Large intestine (tissue), 3 donors: ENCODE measurements at regions not wholly inside any gene's neighbourhood (a gene's known extent, or its start where the extent isn't known, plus 50 kb on each side); places are given as distances from the start of the nearest gene placed in this dataset.

Source experiments
- DNase-seq, 2 donors: peaks; one replicate each; pipeline versions ENCODE4 v3.0.0 to v3.0.0-alpha.2; 2013
- H3K27ac ChIP-seq: one replicate; pipeline ENCODE4 v1.5.1; 2013; ENCODE audit warnings: low read length
- H3K27me3 ChIP-seq: 2 replicates; pipeline ENCODE4 v1.6.1; 2013; ENCODE audit warnings: low read length; ENCODE audit not compliant: control insufficient read depth, insufficient read depth
- H3K36me3 ChIP-seq: 2 replicates; pipeline ENCODE4 v1.6.1; 2013; ENCODE audit warnings: low read length; ENCODE audit not compliant: control insufficient read depth, insufficient read depth
- H3K4me1 ChIP-seq: one replicate; pipeline ENCODE4 v1.6.1; 2013; ENCODE audit warnings: low read length; ENCODE audit not compliant: control insufficient read depth, insufficient read depth
- H3K4me3 ChIP-seq: one replicate; pipeline ENCODE4 v1.5.1; 2013; ENCODE audit warnings: low read length
- H3K9me3 ChIP-seq: one replicate; pipeline ENCODE4 v1.6.1; 2013; ENCODE audit warnings: mild to moderate bottlenecking, low read depth, low read length, moderate library complexity; ENCODE audit not compliant: control insufficient read depth
- WGBS: methylation state at CpG from one replicate; pipeline ENCODE4 v1.1.5; 2013; ENCODE audit warnings: low lambda C conversion rate; ENCODE audit not compliant: insufficient coverage; 5-methylcytosine and 5-hydroxymethylcytosine counted together

DNA sequence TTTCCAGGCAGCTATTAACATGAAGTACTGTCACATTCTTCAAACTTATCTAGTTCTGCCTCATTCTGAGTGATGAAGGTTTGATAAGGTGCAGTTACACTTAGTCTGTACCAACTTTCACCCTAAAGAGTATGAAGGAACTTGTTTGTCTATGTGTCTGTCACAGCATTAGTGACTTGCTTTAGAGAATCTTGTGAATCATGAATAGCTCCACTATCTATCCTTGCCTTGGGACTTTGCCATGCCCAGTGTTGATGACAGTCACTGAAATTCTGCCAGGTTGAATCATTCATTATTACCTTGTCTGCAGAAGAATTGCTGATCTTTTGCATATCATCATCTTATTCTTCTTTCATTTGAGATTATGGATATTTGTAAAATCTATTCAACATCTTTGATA lies 50.9 kb upstream of the A1CF start:
- DNase-seq = no peak
- no peaks in the 10 kb centered on the region for H3K4me1 ChIP-seq
- H3K4me3 ChIP-seq = no peak overlapping the region
- H3K9me3 ChIP-seq = no peaks in the 10 kb centered on the region
- no peaks in the 10 kb centered on the region for H3K36me3 ChIP-seq
- no peaks in the 10 kb centered on the region for H3K27me3 ChIP-seq
- no peak overlapping the region for H3K27ac ChIP-seq

DNA sequence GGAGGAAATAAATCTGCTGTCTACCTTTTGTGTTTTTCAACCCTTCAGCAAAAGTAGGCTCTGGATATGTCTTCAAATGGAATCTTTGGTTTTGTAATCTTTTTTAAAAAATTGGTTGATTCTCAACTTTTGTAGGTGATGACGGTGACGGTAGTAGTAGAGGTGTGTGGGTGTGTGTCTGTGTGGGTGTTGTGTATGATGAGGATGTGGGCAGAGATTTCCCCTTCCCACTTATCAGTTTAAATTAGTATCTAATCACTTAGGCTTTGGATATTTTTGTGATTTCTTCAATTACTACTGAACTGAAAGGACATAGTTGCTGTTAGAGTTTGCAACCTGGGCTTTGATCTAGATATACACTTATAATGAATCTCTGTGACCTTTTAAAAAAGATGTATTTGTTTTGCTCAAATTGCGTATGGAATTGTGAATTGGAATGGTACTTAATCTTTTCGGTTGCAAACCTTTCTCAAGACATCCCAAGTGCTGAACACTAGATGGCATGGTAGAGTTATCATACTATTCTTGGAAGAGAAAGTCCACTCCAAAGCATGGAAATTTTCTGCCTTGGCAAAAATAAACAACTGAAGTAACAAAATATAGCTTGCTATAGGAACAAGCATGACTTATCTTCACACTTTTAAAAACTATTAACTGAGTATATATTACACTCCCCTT lies 51.9 kb upstream of the A1CF start:
- WGBS = no CpG with 5 or more reads among the region's 4 CpGs
- H3K9me3 ChIP-seq = no peaks in the 10 kb centered on the region
- no peaks in the 10 kb centered on the region for H3K36me3 ChIP-seq
- no peaks in the 10 kb centered on the region for H3K4me1 ChIP-seq
- DNase-seq = peak; percentile 25 to 46
- H3K27me3 ChIP-seq = no peaks in the 10 kb centered on the region
- no peak overlapping the region for H3K4me3 ChIP-seq
- no peak overlapping the region for H3K27ac ChIP-seq

DNA sequence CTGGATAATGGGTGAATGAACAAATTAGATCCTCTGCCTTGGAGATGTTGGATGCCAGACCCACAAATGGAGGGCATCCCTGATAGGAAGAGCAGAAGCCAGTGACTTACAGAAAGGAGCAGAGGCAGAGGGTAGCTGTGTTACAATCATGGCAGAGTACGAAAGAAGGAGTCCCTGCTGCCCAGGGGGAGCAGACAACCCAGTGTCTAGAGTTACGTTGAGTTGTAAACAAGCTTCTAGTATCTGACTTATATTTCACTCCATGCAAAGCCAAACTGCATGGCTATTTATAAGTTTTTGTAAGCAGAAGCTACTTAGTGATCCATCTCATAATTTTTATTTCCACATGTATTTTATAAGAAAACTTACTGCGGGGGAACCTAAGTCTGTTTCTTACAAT lies 56.2 kb upstream of the A1CF start:
- Histone ChIP-seq H3K4me1 (peaks cover 2% of the 10 kb centered on the region), H3K36me3 (no peaks in the 10 kb centered on the region), H3K4me3 (no peak overlapping the region), H3K27me3 (no peaks in the 10 kb centered on the region), H3K9me3 (no peaks in the 10 kb centered on the region), H3K27ac (no peak overlapping the region)
- no peak for DNase-seq
- WGBS = 77% methylated on average over 2 of the region's 3 CpGs

DNA sequence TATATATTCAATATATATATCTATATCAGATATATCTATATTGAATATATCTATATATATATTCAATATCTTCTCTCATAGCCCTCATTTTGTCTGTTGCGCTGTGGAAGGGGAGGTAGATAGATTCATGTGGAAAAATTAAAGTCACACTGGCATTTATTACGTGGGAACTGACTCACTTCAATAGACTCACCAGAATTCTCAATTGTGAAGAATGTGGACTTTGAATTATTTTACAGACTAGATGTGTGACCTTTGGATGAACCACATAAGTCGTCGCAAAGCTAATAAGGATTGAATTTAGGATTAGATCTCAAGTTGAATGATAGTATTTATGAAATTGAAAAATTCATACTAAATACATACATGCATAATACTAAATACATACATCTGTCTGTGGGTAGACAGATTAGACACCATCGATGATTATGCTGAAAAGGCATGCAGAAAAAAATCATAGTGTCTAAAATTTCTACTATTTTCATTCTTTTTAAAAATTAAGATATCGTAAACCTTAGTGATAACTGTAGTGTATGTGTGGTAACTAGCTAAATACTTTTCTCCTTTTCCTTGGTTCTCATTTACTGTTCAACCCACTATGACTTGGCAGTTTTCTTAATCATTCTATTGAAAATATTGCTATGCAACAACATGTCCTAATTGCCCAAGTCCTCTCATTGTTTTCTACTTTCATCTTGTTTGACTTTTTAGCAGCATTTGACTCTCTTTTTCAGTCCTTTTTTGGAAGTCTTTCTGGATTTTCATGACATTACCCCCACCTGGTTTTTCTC lies 61.8 kb upstream of the A1CF start:
- H3K27ac ChIP-seq = no peak overlapping the region
- H3K9me3 ChIP-seq = no peaks in the 10 kb centered on the region
- no peaks in the 10 kb centered on the region for H3K36me3 ChIP-seq
- WGBS = 60% methylated on average over 2 of the region's 6 CpGs
- no peak overlapping the region for H3K4me3 ChIP-seq
- no peaks in the 10 kb centered on the region for H3K27me3 ChIP-seq
- H3K4me1 ChIP-seq = peaks cover 4% of the 10 kb centered on the region
- DNase-seq = peak; percentile 5 to 42

DNA sequence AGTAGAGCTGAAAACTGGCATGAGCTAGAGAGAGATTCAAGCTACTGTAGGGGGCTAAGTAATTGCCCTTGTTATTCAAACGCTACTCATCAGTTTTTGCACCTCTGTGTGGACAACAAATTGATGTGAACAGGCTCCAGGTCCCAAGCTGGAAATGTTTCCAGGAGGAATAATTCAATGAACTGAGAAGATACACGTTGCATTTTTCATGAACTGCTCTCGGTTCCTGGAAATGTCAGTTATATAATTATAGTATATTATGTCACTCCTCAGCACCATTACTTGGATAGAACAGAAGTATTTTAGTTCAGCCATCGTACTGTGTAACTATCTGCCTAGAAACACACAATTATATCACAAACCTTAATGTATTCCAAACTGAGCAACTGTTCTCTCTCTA lies 65.9 kb upstream of the A1CF start:
- Histone ChIP-seq H3K4me1 (peaks cover 4% of the 10 kb centered on the region), H3K27me3 (no peaks in the 10 kb centered on the region), H3K27ac (no peak overlapping the region), H3K9me3 (no peaks in the 10 kb centered on the region), H3K4me3 (no peak overlapping the region), H3K36me3 (no peaks in the 10 kb centered on the region)
- 75% methylated on average over 1 of the region's 4 CpGs for WGBS
- no peak for DNase-seq

DNA sequence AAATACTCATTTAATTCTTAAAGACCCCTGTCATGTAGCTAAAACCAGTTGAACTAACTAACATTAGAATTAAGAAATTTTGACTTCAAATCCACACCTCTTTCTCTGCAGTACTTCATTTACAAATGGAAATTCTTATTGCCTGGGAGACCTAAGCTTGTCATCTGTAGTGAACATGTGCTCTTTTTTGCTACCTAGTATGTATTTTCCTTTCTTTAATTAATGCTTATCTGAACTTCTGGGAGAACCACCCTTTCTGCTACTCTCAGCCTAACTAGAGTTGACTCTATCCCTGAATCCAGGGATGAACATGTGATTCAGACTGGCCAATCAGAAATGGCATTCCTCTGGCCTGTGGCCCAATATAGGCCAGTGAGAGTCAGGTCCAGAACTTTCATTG lies 75.9 kb upstream of the A1CF start:
- no peak for DNase-seq
- Histone ChIP-seq H3K9me3 (no peaks in the 10 kb centered on the region), H3K27ac (no peak overlapping the region), H3K4me3 (no peak overlapping the region), H3K27me3 (no peaks in the 10 kb centered on the region), H3K36me3 (no peaks in the 10 kb centered on the region), H3K4me1 (no peaks in the 10 kb centered on the region)

DNA sequence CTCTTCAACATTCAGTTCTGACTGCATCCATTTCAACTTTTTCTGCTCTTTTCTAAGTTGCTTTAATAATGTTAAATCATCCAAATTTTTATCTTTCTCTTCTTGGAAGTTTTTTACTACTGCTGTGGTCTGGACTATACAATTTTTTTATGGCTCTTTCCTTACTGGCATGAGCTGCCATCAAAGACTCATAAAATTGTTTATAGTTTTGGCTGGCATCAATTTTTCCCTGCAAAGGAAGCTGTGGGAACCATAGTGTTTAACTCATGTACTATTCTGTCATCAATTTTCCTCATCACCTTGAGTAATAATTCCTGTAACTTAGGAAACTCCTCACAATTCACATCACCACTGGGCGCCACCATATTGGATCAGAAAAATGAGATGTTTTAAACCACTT lies 77.6 kb upstream of the A1CF start:
- no peak for DNase-seq
- H3K36me3 ChIP-seq = no peaks in the 10 kb centered on the region
- H3K4me1 ChIP-seq = no peaks in the 10 kb centered on the region
- WGBS = no CpG with 5 or more reads among the region's 1 CpG
- no peaks in the 10 kb centered on the region for H3K27me3 ChIP-seq
- H3K9me3 ChIP-seq = no peaks in the 10 kb centered on the region
- H3K4me3 ChIP-seq = no peak overlapping the region
- H3K27ac ChIP-seq = no peak overlapping the region

DNA sequence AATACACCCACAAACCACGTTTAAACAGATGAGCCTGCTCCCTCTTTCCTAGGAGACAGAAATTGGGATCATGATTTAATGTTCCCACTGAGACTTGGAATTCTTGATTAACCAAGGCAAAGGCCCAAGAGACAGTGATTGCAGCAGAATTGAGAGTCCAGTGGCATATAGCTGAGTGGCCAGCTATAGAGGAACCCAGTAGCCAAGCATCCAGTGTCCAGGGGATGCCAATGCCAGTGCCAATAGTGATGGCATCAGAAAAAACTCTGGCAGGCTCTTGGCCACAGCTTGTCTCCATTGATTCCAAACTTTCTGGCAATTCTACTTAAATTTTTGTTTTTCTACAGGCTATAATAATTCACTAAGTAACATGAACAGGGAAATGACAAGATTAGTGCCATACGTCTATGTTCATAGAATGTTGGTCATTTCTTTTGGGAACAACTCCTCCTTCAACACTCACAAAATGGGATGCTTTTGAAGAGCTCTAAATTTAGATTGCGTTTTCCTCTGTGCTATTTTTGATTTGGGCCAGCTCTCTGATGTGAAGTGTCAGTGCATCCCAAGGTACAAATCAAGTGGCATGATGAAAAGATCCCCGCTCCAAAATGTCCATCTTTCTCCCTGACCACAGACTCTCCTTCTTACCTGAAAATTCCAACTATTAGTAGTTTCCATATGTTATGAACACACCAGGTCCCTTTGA lies 83.1 kb upstream of the A1CF start:
- Histone ChIP-seq H3K27ac (no peak overlapping the region), H3K27me3 (no peaks in the 10 kb centered on the region), H3K4me3 (no peak overlapping the region), H3K36me3 (no peaks in the 10 kb centered on the region), H3K9me3 (no peaks in the 10 kb centered on the region), H3K4me1 (peaks cover 17% of the 10 kb centered on the region)
- WGBS = 100% methylated on average over 1 of the region's 4 CpGs
- no peak for DNase-seq

DNA sequence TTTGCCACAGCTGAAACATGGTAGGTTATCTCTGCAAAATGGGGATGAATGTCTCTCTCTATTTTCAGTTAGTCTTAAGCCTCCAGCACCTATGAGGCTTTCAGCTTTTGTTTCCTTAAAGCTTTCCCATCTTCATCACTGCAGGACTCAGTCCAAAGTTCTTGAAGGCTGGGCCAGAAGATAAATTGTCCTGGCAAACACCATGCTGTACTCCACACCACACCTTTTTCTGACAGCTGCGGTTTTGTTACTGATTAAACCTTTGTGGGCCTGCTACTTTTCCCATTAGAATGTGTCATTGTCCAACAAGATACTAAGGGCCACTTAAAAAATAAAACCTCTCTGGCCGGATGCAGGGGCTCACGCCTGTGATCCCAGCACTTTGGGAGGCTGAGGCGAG lies 87.2 kb upstream of the A1CF start:
- H3K27me3 ChIP-seq = no peaks in the 10 kb centered on the region
- DNase-seq = peak; percentile 81 to 94
- no peaks in the 10 kb centered on the region for H3K9me3 ChIP-seq
- H3K4me1 ChIP-seq = peaks cover 22% of the 10 kb centered on the region
- peak overlapping the region; percentile 76 for H3K27ac ChIP-seq
- H3K4me3 ChIP-seq = no peak overlapping the region
- H3K36me3 ChIP-seq = no peaks in the 10 kb centered on the region
- 38% methylated on average over 2 of the region's 4 CpGs for whole genome bisulfite sequencing

DNA sequence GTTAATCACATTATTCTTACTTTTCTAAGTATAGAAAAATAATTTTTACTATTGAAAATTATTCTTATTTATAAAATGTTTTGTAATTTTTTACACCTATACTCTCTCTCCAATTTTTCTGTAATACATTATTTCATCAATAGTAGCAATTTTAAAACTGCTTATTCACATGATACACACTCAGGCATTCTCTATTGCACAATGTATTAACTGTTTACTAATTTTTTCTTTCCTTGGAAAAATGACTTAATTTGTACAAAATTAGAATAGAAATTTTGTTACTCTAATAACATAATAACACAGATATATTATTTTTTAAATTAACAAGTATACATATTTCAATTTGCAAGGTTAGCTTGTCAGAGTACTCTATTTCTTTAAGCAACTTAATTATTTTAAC lies 92.9 kb upstream of the PRKG1 start:
- no peak overlapping the region for H3K4me3 ChIP-seq
- no peak overlapping the region for H3K27ac ChIP-seq
- H3K27me3 ChIP-seq = no peaks in the 10 kb centered on the region
- DNase-seq = no peak
- no peaks in the 10 kb centered on the region for H3K4me1 ChIP-seq
- no peaks in the 10 kb centered on the region for H3K36me3 ChIP-seq
- no peaks in the 10 kb centered on the region for H3K9me3 ChIP-seq
